NCI-H2227 treated with DMSO at 0.1 percent for 48 hours (cell line): ENCODE measurements at regions not wholly inside any gene's neighbourhood (a gene's known extent, or its start where the extent isn't known, plus 50 kb on each side); places are given as distances from the start of the nearest gene placed in this dataset.
"Not testable (repeated sequence)": the region's sequence is repeated elsewhere in the genome, so short reads cannot be mapped to it uniquely, and the experiment has no call there.

Experiments
- DNase-seq: peaks from one replicate; lab custom pipeline; 2025; lab: John Stamatoyannopoulos, UW

- no peak for DNase-seq
Measured at GRCh38 chr15:38614621-38615020, 50.0 kb upstream of the RASGRP1 start.

GRCh38 chr15:38617831-38618230 is 53.2 kb upstream of the RASGRP1 start:
- DNase-seq: no peak

- DNase-seq: no peak
Measured at GRCh38 chr15:38618242-38618955, 53.8 kb upstream of the RASGRP1 start.

GRCh38 chr15:38620098-38620497 is 55.5 kb upstream of the RASGRP1 start:
- no peak for DNase-seq

GRCh38 chr15:38620851-38621594 is 56.4 kb upstream of the RASGRP1 start:
- DNase-seq: no peak

GRCh38 chr15:38622304-38622703 is 57.7 kb upstream of the RASGRP1 start:
- DNase-seq: no peak

GRCh38 chr15:38622908-38623307 is 58.3 kb upstream of the RASGRP1 start:
- DNase-seq: no peak

GRCh38 chr15:38623744-38624143 is 59.1 kb upstream of the RASGRP1 start:
- no peak for DNase-seq

GRCh38 chr15:38624244-38625205 is 59.9 kb upstream of the RASGRP1 start:
- DNase-seq: no peak

- DNase-seq: no peak
Measured at GRCh38 chr15:38625886-38626285, 61.3 kb upstream of the RASGRP1 start.

- DNase-seq: no peak
Measured at GRCh38 chr15:38626443-38627050, 61.9 kb upstream of the RASGRP1 start.

GRCh38 chr15:38627689-38628277 is 63.2 kb upstream of the RASGRP1 start:
- DNase-seq: no peak

GRCh38 chr15:38631119-38632075 is 66.8 kb upstream of the RASGRP1 start:
- no peak for DNase-seq

GRCh38 chr15:38635170-38635569 is 70.6 kb upstream of the RASGRP1 start:
- no peak for DNase-seq

- no peak for DNase-seq
Measured at GRCh38 chr15:38636597-38636996, 72.0 kb upstream of the RASGRP1 start.

- DNase-seq: no peak
Measured at GRCh38 chr15:38638126-38638525, 73.5 kb upstream of the RASGRP1 start.

GRCh38 chr15:38638811-38639210 is 74.2 kb upstream of the RASGRP1 start:
- DNase-seq: no peak

- DNase-seq: no peak
Measured at GRCh38 chr15:38642689-38643270, 78.2 kb upstream of the RASGRP1 start.

- DNase-seq: not testable (repeated sequence)
Measured at GRCh38 chr15:38644353-38644752, 79.7 kb upstream of the RASGRP1 start.

GRCh38 chr15:38646716-38647115 is 82.1 kb upstream of the RASGRP1 start:
- DNase-seq: no peak
